ENCODE measurements at regions not wholly inside any gene's neighbourhood (a gene's known extent, or its start where the extent isn't known, plus 50 kb on each side); places are given as distances from the start of the nearest gene placed in this dataset.
A peak's percentile ranks its signal among the peaks of the same experiment; 100 is the strongest.

DNA sequence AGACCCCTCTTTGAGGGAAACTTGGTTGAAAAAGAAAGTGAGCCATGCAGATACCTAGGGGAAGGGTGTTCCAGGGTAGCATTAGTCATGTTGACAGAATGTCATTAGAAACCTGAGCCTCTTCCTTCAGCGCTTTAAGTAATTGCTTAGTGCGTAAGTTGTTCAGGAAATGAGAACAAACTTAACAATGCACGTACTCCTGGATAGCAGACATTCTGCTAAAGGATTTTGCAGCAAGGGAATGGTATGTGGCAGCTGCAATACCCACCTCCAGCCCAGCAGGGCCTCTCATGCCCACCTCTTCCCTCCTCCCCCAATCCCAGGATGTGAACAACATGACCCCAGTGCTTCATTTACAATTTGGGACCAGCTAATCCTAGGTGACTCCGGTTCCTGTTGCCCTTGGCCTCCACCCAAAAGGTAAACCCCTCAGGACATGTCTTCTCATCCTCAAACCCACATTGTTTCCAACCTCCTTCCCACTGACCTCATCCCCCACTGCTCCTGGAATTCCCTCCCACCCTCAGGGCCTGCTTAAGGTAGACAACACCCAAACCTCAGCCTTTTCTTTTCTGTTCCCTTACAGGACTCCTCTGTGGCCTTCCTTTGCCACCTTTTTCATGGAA, 98.0 kb upstream of the BCAR3 start:
- TF ChIP-seq Cebpa-rat (IDR thresholded peaks at IDR 0.05), result no peak
- H3K27me3 ChIP-seq, result no peaks in the 10 kb centered on the region
- 0 out of 20 replicates have a peak, but pooled peaks cover 0 to 4% (median 0%) of the 10 kb centered on the region in 10 experiments for H3K4me1 ChIP-seq
- H3K27ac ChIP-seq, result no peak overlapping the region
- H3K9me3 ChIP-seq (replicated peaks in 1 of 11), result peaks cover 0 to 20% (median 0%) of the 10 kb centered on the region in 11 experiments; a peak in 4 of 22 replicates
- H4K20me1 ChIP-seq, result no peaks in the 10 kb centered on the region
- H3K4me3 ChIP-seq, result no peak overlapping the region
- peaks cover 0 to 14% (median 0%) of the 10 kb centered on the region in 11 experiments; a peak in 3 of 22 replicates for H3K36me3 ChIP-seq
- peak overlapping the region in 2 of 11 experiments; percentile 4 to 14; a peak in 1 of 22 replicates for H3K4me2 ChIP-seq
- H3K9ac ChIP-seq, result no peak overlapping the region

DNA sequence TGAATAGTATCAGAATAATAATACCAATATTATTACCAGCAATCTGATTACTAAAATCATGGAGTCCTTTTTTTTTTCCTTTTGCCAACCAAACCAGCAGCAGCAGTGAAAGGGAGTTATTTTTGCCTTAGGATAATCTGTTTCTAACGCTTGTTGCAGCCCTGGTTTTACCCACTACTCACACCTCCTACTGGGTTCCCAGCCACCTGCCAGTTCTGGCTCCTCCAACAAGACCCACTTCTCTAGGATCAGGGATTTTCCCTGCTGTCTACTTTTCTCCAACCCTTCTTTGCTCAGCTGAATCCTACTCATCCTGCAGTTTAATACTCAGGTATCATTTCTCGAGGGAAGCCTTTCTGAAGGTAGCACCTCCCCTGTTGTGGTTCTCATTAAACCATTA, 96.8 kb upstream of the BCAR3 start:
- no peaks in the 10 kb centered on the region for H4K20me1 ChIP-seq
- no peak overlapping the region for H3K27ac ChIP-seq
- H3K27me3 ChIP-seq, result no peaks in the 10 kb centered on the region
- H3K4me1 ChIP-seq, result 0 out of 20 replicates have a peak, but pooled peaks cover 0 to 4% (median 0%) of the 10 kb centered on the region in 10 experiments
- H3K4me3 ChIP-seq, result no peak overlapping the region
- peaks cover 0 to 14% (median 0%) of the 10 kb centered on the region in 11 experiments; a peak in 3 of 22 replicates for H3K36me3 ChIP-seq
- H3K9me3 ChIP-seq (replicated peaks in 1 of 11), result peaks cover 0 to 20% (median 0%) of the 10 kb centered on the region in 11 experiments; a peak in 3 of 22 replicates
- H3K4me2 ChIP-seq, result no peak overlapping the region
- no peak for TF ChIP-seq Cebpa-rat (IDR thresholded peaks at IDR 0.05)
- no peak overlapping the region for H3K9ac ChIP-seq

DNA sequence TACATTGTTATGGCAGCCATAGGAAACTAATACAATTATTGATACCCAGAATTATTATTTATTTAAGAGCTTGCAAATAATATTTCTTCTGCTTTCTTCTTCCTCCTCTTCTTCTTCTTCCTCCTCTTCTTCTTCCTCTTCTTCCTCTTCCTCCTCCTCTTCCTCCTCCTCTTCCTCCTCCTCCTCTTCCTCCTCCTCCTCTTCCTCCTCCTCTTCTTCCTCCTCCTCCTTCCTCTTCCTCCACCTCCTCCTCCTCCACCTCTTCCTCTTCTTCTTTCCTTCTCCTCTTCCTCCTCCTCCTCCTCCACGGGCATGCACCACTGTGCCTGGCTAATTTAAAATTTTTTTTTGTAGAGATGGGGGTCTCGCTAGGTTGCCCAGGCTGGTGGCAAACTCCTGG, 95.6 kb upstream of the BCAR3 start:
- H3K9me3 ChIP-seq (replicated peaks in 1 of 11), result peaks cover 0 to 16% (median 0%) of the 10 kb centered on the region in 11 experiments; a peak in 3 of 22 replicates
- TF ChIP-seq Cebpa-rat (IDR thresholded peaks at IDR 0.05), result no peak
- H4K20me1 ChIP-seq, result no peaks in the 10 kb centered on the region
- H3K9ac ChIP-seq, result no peak overlapping the region
- no peak overlapping the region for H3K4me2 ChIP-seq
- no peak overlapping the region for H3K4me3 ChIP-seq
- H3K36me3 ChIP-seq, result peaks cover 0 to 11% (median 0%) of the 10 kb centered on the region in 11 experiments; a peak in 3 of 22 replicates
- 0 out of 20 replicates have a peak, but pooled peaks cover 0 to 4% (median 0%) of the 10 kb centered on the region in 10 experiments for H3K4me1 ChIP-seq
- no peak overlapping the region for H3K27ac ChIP-seq
- no peaks in the 10 kb centered on the region for H3K27me3 ChIP-seq

DNA sequence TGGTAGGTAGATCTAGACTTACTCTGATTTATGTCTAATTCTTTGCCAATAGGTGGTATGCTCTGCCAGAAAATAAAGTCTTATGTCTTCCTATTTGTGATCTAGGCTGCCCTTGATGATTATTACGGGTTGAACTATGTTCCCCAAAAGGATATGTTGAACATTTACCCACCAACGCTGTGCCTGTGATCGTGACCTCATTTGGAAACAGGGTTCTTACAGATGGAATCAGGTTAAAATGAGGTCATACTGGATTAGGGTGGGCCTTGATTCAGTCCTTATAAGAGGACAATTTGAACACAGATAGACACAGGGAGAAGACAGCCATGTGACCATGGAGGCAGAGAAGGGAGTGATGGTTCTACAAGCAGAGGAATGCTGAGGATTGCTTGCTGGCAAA, 95.1 kb upstream of the BCAR3 start:
- peaks cover 0 to 4% (median 0%) of the 10 kb centered on the region in 10 experiments; a peak in 1 of 20 replicates for H3K4me1 ChIP-seq
- H3K9me3 ChIP-seq (replicated peaks in 1 of 11), result peaks cover 0 to 11% (median 0%) of the 10 kb centered on the region in 11 experiments; a peak in 3 of 22 replicates
- no peaks in the 10 kb centered on the region for H3K27me3 ChIP-seq
- H3K27ac ChIP-seq, result no peak overlapping the region
- peaks cover 0 to 5% (median 0%) of the 10 kb centered on the region in 11 experiments; a peak in 1 of 22 replicates for H3K36me3 ChIP-seq
- H3K4me2 ChIP-seq, result no peak overlapping the region
- H4K20me1 ChIP-seq, result no peaks in the 10 kb centered on the region
- H3K9ac ChIP-seq, result no peak overlapping the region
- no peak for TF ChIP-seq Cebpa-rat (IDR thresholded peaks at IDR 0.05)
- no peak overlapping the region for H3K4me3 ChIP-seq

DNA sequence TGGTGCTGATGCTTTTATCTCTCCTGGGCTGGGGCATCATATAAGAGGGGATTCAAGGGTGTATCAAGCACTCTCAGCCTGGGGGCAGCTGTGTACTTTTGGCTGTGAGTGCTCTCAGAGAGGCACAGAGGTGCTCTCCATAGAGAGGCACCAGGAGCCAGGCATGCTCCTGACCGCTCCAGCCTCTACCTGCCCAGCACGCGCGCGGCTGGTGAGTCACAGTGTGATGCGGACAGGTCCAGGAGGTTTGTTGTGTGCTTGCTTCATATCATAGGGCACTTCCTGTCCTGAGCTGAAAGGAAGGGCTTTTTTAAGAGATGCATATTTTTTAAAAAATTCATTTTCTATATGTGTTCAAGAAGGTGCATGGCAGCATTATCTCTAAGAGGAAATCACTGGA, 93.6 kb upstream of the BCAR3 start:
- Histone ChIP-seq H3K36me3 (peaks cover 0 to 5% (median 0%) of the 10 kb centered on the region in 11 experiments; a peak in 1 of 22 replicates), H3K4me2 (no peak overlapping the region), H3K9ac (no peak overlapping the region), H3K4me3 (no peak overlapping the region), H3K27me3 (no peaks in the 10 kb centered on the region), H3K4me1 (peaks cover 0 to 5% (median under 1%) of the 10 kb centered on the region in 10 experiments; a peak in 4 of 20 replicates), H3K9me3 (replicated peaks in 1 of 11) (peaks cover 0 to 8% (median 0%) of the 10 kb centered on the region in 11 experiments; a peak in 3 of 22 replicates), H4K20me1 (no peaks in the 10 kb centered on the region), H3K27ac (no peak overlapping the region)
- no peak for TF ChIP-seq Cebpa-rat (IDR thresholded peaks at IDR 0.05)

DNA sequence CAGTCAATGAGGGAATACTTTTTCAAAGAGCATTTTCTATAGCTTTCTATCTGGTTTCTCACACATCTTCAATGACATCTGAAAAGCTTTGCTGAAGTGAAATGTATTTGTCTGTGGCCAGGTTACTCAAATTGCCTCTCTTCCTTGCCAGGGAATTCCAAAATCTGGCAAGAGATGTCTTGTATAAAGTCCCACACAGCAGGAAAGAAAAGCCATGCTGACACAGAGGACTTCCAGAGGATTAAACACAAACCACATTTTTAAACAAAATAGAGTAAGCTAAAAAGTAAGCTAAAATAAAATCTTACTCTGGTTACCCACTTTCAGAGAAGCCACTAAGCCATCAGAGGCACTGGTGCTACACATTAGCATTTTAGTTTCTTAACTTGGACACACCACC, 93.1 kb upstream of the BCAR3 start:
- H3K9ac ChIP-seq, result no peak overlapping the region
- H3K4me3 ChIP-seq, result no peak overlapping the region

DNA sequence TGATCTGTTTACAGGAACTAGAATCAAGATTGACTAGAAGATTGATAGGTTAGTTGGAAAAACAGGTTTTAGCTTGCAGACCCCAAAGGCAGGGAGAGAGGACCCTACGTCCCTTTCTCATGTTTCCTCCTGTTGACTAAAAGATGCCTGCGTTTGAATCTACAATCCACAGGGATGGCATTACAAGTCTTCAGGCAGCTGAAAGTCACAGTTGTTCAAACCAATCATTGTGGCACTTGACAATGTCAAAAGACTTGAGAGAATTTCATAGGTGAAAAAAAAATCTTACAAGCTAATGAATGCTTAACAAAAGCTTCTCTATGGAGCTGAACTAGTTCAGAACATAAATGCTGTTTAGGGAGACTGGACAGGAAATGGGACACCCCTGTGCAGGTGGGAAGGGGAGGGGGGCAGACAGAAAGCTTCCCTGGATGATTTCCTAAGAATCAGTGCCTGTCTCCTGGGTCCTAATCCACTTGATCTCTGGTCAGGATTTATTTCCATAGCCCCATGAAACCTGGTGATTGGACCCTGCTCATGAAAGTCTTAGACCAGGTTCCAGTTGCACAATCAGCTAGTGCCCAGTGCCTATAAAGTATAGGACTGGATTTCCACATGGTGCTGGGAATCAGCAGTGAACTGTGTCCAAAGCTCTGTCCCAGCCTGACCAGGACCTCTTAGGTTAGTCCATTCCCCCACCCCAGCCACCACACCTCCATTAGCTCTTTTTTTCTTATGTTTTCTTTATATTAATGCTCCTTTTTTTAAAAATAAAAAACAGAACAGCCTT, 91.6 kb upstream of the BCAR3 start:
- Histone ChIP-seq H3K4me3 (no peak overlapping the region), H3K27ac (no peak overlapping the region), H3K27me3 (no peaks in the 10 kb centered on the region), H3K36me3 (no peaks in the 10 kb centered on the region), H3K4me2 (no peak overlapping the region), H4K20me1 (peaks cover 0 to 4% (median 0%) of the 10 kb centered on the region in 11 experiments; a peak in 1 of 22 replicates), H3K9ac (no peak overlapping the region), H3K9me3 (replicated peaks in 1 of 11) (no peaks in the 10 kb centered on the region), H3K4me1 (peaks cover 15 to 25% (median 20%) of the 10 kb centered on the region in 10 experiments)
- TF ChIP-seq Cebpa-rat (IDR thresholded peaks at IDR 0.05), result no peak

More for the DNA sequence above, 93.1 kb upstream of the BCAR3 start:
- Histone ChIP-seq H3K4me2 (no peak overlapping the region), H3K9me3 (replicated peaks in 1 of 11) (peaks cover 0 to 5% (median 0%) of the 10 kb centered on the region in 11 experiments; a peak in 2 of 22 replicates), H4K20me1 (peaks cover 0 to 4% (median 0%) of the 10 kb centered on the region in 11 experiments; a peak in 1 of 22 replicates), H3K27ac (no peak overlapping the region), H3K4me1 (peaks cover under 1 to 10% (median 6%) of the 10 kb centered on the region in 10 experiments; a peak in 17 of 20 replicates), H3K27me3 (no peaks in the 10 kb centered on the region), H3K36me3 (peaks cover 0 to 2% (median 0%) of the 10 kb centered on the region in 11 experiments; a peak in 1 of 22 replicates)
- TF ChIP-seq Cebpa-rat (IDR thresholded peaks at IDR 0.05), result no peak

DNA sequence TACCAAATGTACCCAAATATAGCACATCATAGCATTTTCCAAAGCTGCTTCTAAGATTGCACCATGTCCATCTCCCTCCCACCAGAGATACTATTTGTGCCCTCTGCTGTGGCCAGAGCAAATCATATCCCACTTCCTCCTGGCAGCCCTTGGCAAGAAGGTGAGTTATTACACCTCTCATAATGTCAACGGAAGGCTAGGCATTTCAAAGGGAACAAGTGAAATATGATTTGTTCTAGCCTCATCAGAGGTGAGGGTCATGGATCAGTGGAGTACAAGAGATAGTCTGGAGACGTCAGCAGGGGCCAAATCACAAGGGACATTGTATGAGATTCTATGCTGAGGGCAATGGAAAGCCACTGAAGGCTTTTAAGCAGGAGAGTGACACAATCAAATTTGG, 90.2 kb upstream of the BCAR3 start:
- no peak overlapping the region for H3K4me2 ChIP-seq
- peaks cover 18 to 29% (median 25%) of the 10 kb centered on the region in 10 experiments for H3K4me1 ChIP-seq
- no peak overlapping the region for H3K9ac ChIP-seq
- H3K4me3 ChIP-seq, result no peak overlapping the region
- no peaks in the 10 kb centered on the region for H3K9me3 ChIP-seq (replicated peaks in 1 of 11)
- no peak overlapping the region for H3K27ac ChIP-seq
- H4K20me1 ChIP-seq, result peaks cover 0 to 4% (median 0%) of the 10 kb centered on the region in 11 experiments; a peak in 1 of 22 replicates
- no peak for TF ChIP-seq Cebpa-rat (IDR thresholded peaks at IDR 0.05)
- no peaks in the 10 kb centered on the region for H3K27me3 ChIP-seq
- H3K36me3 ChIP-seq, result no peaks in the 10 kb centered on the region

DNA sequence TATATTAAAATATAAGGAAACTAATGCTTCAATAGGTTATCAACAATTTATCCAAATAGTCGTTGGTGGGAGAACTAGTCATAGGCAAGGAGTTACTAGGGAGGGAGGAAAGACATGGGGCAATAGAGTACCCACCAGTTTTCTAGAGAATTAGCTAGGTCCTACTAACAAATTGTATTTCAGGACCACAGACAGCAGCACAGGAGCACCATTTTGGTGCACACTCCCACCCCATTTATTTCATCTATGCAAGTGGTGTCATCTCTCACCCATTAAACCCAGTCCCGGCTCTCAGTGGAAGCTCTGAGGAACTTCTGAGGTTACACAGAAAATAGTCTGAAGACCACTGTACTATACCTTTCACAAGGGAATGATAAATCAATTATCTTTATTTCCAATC, 89.0 kb upstream of the BCAR3 start:
- Histone ChIP-seq H3K4me3 (no peak overlapping the region), H3K4me1 (peaks cover 18 to 31% (median 25%) of the 10 kb centered on the region in 10 experiments), H4K20me1 (peaks cover 0 to 4% (median 0%) of the 10 kb centered on the region in 11 experiments; a peak in 1 of 22 replicates), H3K27me3 (no peaks in the 10 kb centered on the region), H3K36me3 (no peaks in the 10 kb centered on the region), H3K27ac (no peak overlapping the region), H3K9me3 (replicated peaks in 1 of 11) (no peaks in the 10 kb centered on the region), H3K4me2 (no peak overlapping the region), H3K9ac (no peak overlapping the region)
- no peak for TF ChIP-seq Cebpa-rat (IDR thresholded peaks at IDR 0.05)
